HG03558 (cell line): ENCODE measurements at regions not wholly inside any gene's neighbourhood (a gene's known extent, or its start where the extent isn't known, plus 50 kb on each side); places are given as distances from the start of the nearest gene placed in this dataset.

Experiments used
- ATAC-seq: cut with Tn5 transposase; IDR thresholded peaks from one replicate; pipeline ENCODE4 v1.9.1; 2021; ENCODE audit warnings: moderate number of reproducible peaks; ENCODE audit not compliant: unreplicated experiment; ENCODE audit errors: extremely low read depth

- no peak for ATAC-seq
These were observed 202.3 kb downstream of the BCOR start for GRCh38 chrX:39895218-39896110.

GRCh38 chrX:39896951-39897740 lies 200.6 kb downstream of the BCOR start:
- ATAC-seq = no peak

GRCh38 chrX:39897741-39898097 lies 200.0 kb downstream of the BCOR start:
- ATAC-seq = no peak

GRCh38 chrX:39898147-39898546 lies 199.6 kb downstream of the BCOR start:
- no peak for ATAC-seq

GRCh38 chrX:39899059-39899458 lies 198.7 kb downstream of the BCOR start:
- no peak for ATAC-seq

- no peak for ATAC-seq
These were observed 197.6 kb downstream of the BCOR start for GRCh38 chrX:39899856-39900776.

- ATAC-seq = no peak
These were observed 197.0 kb downstream of the BCOR start for GRCh38 chrX:39900777-39901170.

- ATAC-seq = no peak
These were observed 194.4 kb downstream of the BCOR start for GRCh38 chrX:39903343-39903742.

- no peak for ATAC-seq
These were observed 193.8 kb downstream of the BCOR start for GRCh38 chrX:39903937-39904336.

GRCh38 chrX:39904816-39905537 lies 192.8 kb downstream of the BCOR start:
- no peak for ATAC-seq

GRCh38 chrX:39905538-39905891 lies 192.2 kb downstream of the BCOR start:
- no peak for ATAC-seq

GRCh38 chrX:39905946-39906345 lies 191.8 kb downstream of the BCOR start:
- ATAC-seq = no peak

GRCh38 chrX:39907964-39908661 lies 189.6 kb downstream of the BCOR start:
- no peak for ATAC-seq

- no peak for ATAC-seq
These were observed 187.8 kb downstream of the BCOR start for GRCh38 chrX:39909996-39910395.

GRCh38 chrX:39910651-39911050 lies 187.1 kb downstream of the BCOR start:
- ATAC-seq = no peak

GRCh38 chrX:39911278-39911897 lies 186.4 kb downstream of the BCOR start:
- ATAC-seq = no peak

- no peak for ATAC-seq
These were observed 185.6 kb downstream of the BCOR start for GRCh38 chrX:39912126-39912525.

GRCh38 chrX:39915081-39915480 lies 182.7 kb downstream of the BCOR start:
- no peak for ATAC-seq

GRCh38 chrX:39915596-39915995 lies 182.2 kb downstream of the BCOR start:
- no peak for ATAC-seq
